GM23338 (cell line): ENCODE measurements at regions not wholly inside any gene's neighbourhood (a gene's known extent, or its start where the extent isn't known, plus 50 kb on each side); places are given as distances from the start of the nearest gene placed in this dataset.
A peak's percentile ranks its signal among the peaks of the same experiment; 100 is the strongest.

ENCODE experiments used
- ATAC-seq: fragments of 200-7000 bp; cut with Tn5 transposase; 3 replicates; pipeline ENCODE4 v1.9.1; 2020
- DNase-seq: peaks from one replicate; pipeline ENCODE4 v3.0.0-alpha.2; 2015; ENCODE audit warnings: low spot score
- H2AFZ ChIP-seq: fragments of 200-600 bp; sonication (generic); 2 replicates; pipeline ENCODE4 v1.8.0; 2016; ENCODE audit warnings: antibody characterized with exemption, mild to moderate bottlenecking, moderate library complexity
- H3F3A ChIP-seq: fragments of 200-600 bp; sonication (generic); replicated peaks from 2 replicates; pipeline ENCODE4 v1.8.0; 2017; ENCODE audit warnings: antibody characterized with exemption, mixed run types, low read depth
- H3K27ac ChIP-seq: fragments of 200-600 bp; sonication (generic); 2 replicates; pipeline ENCODE4 v1.6.1; 2016; ENCODE audit warnings: low read depth
- H3K27me3 ChIP-seq: fragments of 200-600 bp; sonication (generic); 2 replicates; pipeline ENCODE4 v1.8.0; 2016; ENCODE audit warnings: mild to moderate bottlenecking, mixed run types, moderate library complexity; ENCODE audit not compliant: insufficient read depth
- H3K36me3 ChIP-seq: fragments of 200-600 bp; sonication (generic); 2 replicates; pipeline ENCODE4 v1.8.0; 2016; ENCODE audit warnings: mild to moderate bottlenecking; ENCODE audit not compliant: insufficient read depth
- H3K4me1 ChIP-seq: fragments of 200-600 bp; sonication (generic); 2 replicates; pipeline ENCODE4 v1.8.0; 2016; ENCODE audit warnings: mild to moderate bottlenecking, moderate library complexity; ENCODE audit not compliant: insufficient read depth
- H3K4me2 ChIP-seq: fragments of 200-600 bp; sonication (generic); 2 replicates; pipeline ENCODE4 v1.7.1; 2017; ENCODE audit warnings: mixed run types
- H3K4me3 ChIP-seq: fragments of 200-600 bp; sonication (generic); 2 replicates; pipeline ENCODE4 v1.6.1; 2016; ENCODE audit warnings: mixed run types
- H3K79me2 ChIP-seq: fragments of 200-600 bp; sonication (generic); replicated peaks from 2 replicates; pipeline ENCODE4 v1.8.0; 2017; ENCODE audit warnings: mild to moderate bottlenecking; ENCODE audit not compliant: insufficient read depth
- H3K9me2 ChIP-seq: fragments of 200-600 bp; sonication (generic); 2 replicates; pipeline ENCODE4 v1.8.0; 2017; ENCODE audit not compliant: insufficient read depth
- H4K20me1 ChIP-seq: fragments of 200-600 bp; sonication (generic); replicated peaks from 2 replicates; pipeline ENCODE4 v1.8.0; 2017; ENCODE audit warnings: mild to moderate bottlenecking; ENCODE audit not compliant: insufficient read depth
- H3K27ac Mint-ChIP-seq: 2 replicates; pipeline ENCODE4 v1.8.0; 2020; ENCODE audit warnings: inconsistent platforms, mild to moderate bottlenecking, moderate library complexity, mixed read lengths
- H3K27me3 Mint-ChIP-seq: 3 replicates; pipeline ENCODE4 v1.8.0; 2022; ENCODE audit warnings: low read depth, mild to moderate bottlenecking, moderate library complexity, mixed read lengths, inconsistent platforms; ENCODE audit not compliant: insufficient read depth, poor library complexity
- H3K36me3 Mint-ChIP-seq: 3 replicates; pipeline ENCODE4 v1.8.0; 2021; ENCODE audit warnings: low read depth, mild to moderate bottlenecking, inconsistent platforms, moderate library complexity, mixed read lengths
- H3K4me1 Mint-ChIP-seq: 3 replicates; pipeline ENCODE4 v1.8.0; 2020; ENCODE audit warnings: mild to moderate bottlenecking, inconsistent platforms, mixed read lengths
- H3K4me3 Mint-ChIP-seq: 3 replicates; pipeline ENCODE4 v1.8.0; 2021; ENCODE audit warnings: moderate library complexity, mild to moderate bottlenecking, inconsistent platforms, mixed read lengths
- H3K9me3 Mint-ChIP-seq: 3 replicates; pipeline ENCODE4 v1.8.0; 2020; ENCODE audit warnings: moderate library complexity, mild to moderate bottlenecking, inconsistent platforms, mixed read lengths
- CREB1 ChIP-seq: fragments of 250-450 bp; sonication (Bioruptor Pico); IDR thresholded peaks from 2 replicates; pipeline ENCODE4 v1.5.0; 2020; ENCODE audit warnings: low read depth, mild to moderate bottlenecking, moderate library complexity
- CTCF ChIP-seq, 2 experiments: fragments of 200-600 bp in 1 of 2; sonication (generic) in 1 of 2; conservative IDR thresholded peaks; 2 replicates each; pipeline versions ENCODE4 v1.5.1 to v1.6.1; 2016 to 2017; ENCODE audit warnings: antibody characterized with exemption in 2 of 2, low read depth in 2 of 2, mild to moderate bottlenecking in 2 of 2, moderate library complexity in 1 of 2
- ETS1 ChIP-seq: IDR thresholded peaks from 2 replicates; pipeline ENCODE4 v1.6.1; 2016; ENCODE audit warnings: antibody characterized with exemption
- EZH2 ChIP-seq: fragments of 200-600 bp; sonication (generic); IDR thresholded peaks from one replicate; pipeline ENCODE4 v1.8.0; 2017; ENCODE audit warnings: antibody characterized with exemption, mild to moderate bottlenecking, low read depth; ENCODE audit not compliant: unreplicated experiment
- EZH2phosphoT487 ChIP-seq: fragments of 200-600 bp; sonication (generic); IDR thresholded peaks from one replicate; pipeline ENCODE4 v1.8.1; 2018; ENCODE audit warnings: antibody characterized with exemption; ENCODE audit not compliant: unreplicated experiment
- JUNB ChIP-seq: IDR thresholded peaks from one replicate; pipeline ENCODE4 v1.6.1; 2016; ENCODE audit warnings: antibody characterized with exemption; ENCODE audit not compliant: unreplicated experiment
- NANOG ChIP-seq: IDR thresholded peaks from 2 replicates; pipeline ENCODE4 v1.6.1; 2016; ENCODE audit warnings: antibody characterized with exemption, borderline replicate concordance
- POLR2AphosphoS5 ChIP-seq: IDR thresholded peaks from 2 replicates; pipeline ENCODE4 v1.6.1; 2016; ENCODE audit warnings: antibody characterized with exemption, low read depth
- REST ChIP-seq: IDR thresholded peaks from one replicate; pipeline ENCODE4 v1.6.1; 2018; ENCODE audit warnings: antibody characterized with exemption; ENCODE audit not compliant: unreplicated experiment
- STAT1 ChIP-seq: IDR thresholded peaks from one replicate; pipeline ENCODE4 v1.6.1; 2016; ENCODE audit warnings: antibody characterized with exemption; ENCODE audit not compliant: unreplicated experiment
- ZNF114 ChIP-seq: fragments of 250-450 bp; sonication (Bioruptor Pico); IDR thresholded peaks from 2 replicates; pipeline ENCODE4 v1.5.0; 2020; ENCODE audit warnings: mild to moderate bottlenecking, moderate library complexity
- ZNF331 ChIP-seq: fragments of 250-450 bp; sonication (Bioruptor Pico); IDR thresholded peaks from 2 replicates; pipeline ENCODE4 v1.5.0; 2020; ENCODE audit warnings: low read depth, mild to moderate bottlenecking, moderate library complexity
- ZNF462 ChIP-seq: fragments of 250-450 bp; sonication (Bioruptor Pico); IDR thresholded peaks from 2 replicates; pipeline ENCODE4 v1.5.0; 2020; ENCODE audit warnings: mild to moderate bottlenecking, moderate library complexity

GRCh38 chr5:44951371-44951770 is 142.6 kb downstream of the MRPS30 start:
- Mint-ChIP-seq H3K9me3 (no peaks in the 10 kb centered on the region), H3K27me3 (no peaks in the 10 kb centered on the region), H3K4me3 (no peak overlapping the region), H3K4me1 (peaks cover 3% of the 10 kb centered on the region; the same call in 1 of the 3 replicates), H3K27ac (peak overlapping the region; percentile 78; the same call in 1 of the 2 replicates), H3K36me3 (no peaks in the 10 kb centered on the region; the same call in 2 of the 3 replicates)
- H3K4me2 ChIP-seq, result no peak overlapping the region
- no peak overlapping the region for H3K4me3 ChIP-seq
- no peaks in the 10 kb centered on the region for H3F3A ChIP-seq
- TF ChIP-seq ZNF331, result no peak
- no peak for TF ChIP-seq POLR2AphosphoS5
- TF ChIP-seq ETS1, result no peak
- TF ChIP-seq CTCF (conservative IDR thresholded peaks at IDR 0.05; ENCODE audit: low read depth in 2 of 2), result no peak
- no peak for TF ChIP-seq NANOG
- no peak for TF ChIP-seq STAT1
- no peak for TF ChIP-seq ZNF462 (CRISPR knock-in tag)
- TF ChIP-seq EZH2phosphoT487, result no peak
- TF ChIP-seq CREB1 (CRISPR knock-in tag), result no peak
- no peak for TF ChIP-seq REST
- no peak for TF ChIP-seq EZH2
- TF ChIP-seq JUNB, result no peak
- TF ChIP-seq ZNF114, result no peak
- H3K27me3 ChIP-seq, result no peaks in the 10 kb centered on the region
- no peaks in the 10 kb centered on the region for H3K9me2 ChIP-seq
- H3K27ac ChIP-seq, result no peak overlapping the region
- H2AFZ ChIP-seq, result peak overlapping the region; percentile 72; the same call in 1 of the 2 replicates
- H3K4me1 ChIP-seq, result no peaks in the 10 kb centered on the region
- ATAC-seq (no peak), DNase-seq (no peak)
- H4K20me1 ChIP-seq, result no peaks in the 10 kb centered on the region
- no peaks in the 10 kb centered on the region for H3K79me2 ChIP-seq
- H3K36me3 ChIP-seq, result no peaks in the 10 kb centered on the region
